Osteocyte (in vitro differentiated cells): ENCODE measurements at regions not wholly inside any gene's neighbourhood (a gene's known extent, or its start where the extent isn't known, plus 50 kb on each side); places are given as distances from the start of the nearest gene placed in this dataset.
A peak's percentile ranks its signal among the peaks of the same experiment; 100 is the strongest.

Experiments used
- DNase-seq: peaks from one replicate; pipeline ENCODE4 v3.0.0; 2021; ENCODE audit warnings: mixed read lengths; ENCODE audit not compliant: unreplicated experiment; ENCODE audit errors: extremely low spot score
- H3K27ac Mint-ChIP-seq: one replicate; pipeline ENCODE4 v1.8.0; 2021; ENCODE audit warnings: mild to moderate bottlenecking, mixed read lengths; ENCODE audit not compliant: unreplicated experiment
- H3K27me3 Mint-ChIP-seq: one replicate; pipeline ENCODE4 v1.8.0; 2021; ENCODE audit warnings: mixed read lengths; ENCODE audit not compliant: unreplicated experiment
- H3K36me3 Mint-ChIP-seq: one replicate; pipeline ENCODE4 v1.8.0; 2021; ENCODE audit warnings: mixed read lengths; ENCODE audit not compliant: unreplicated experiment
- H3K4me1 Mint-ChIP-seq: one replicate; pipeline ENCODE4 v1.8.0; 2021; ENCODE audit warnings: mixed read lengths; ENCODE audit not compliant: unreplicated experiment
- H3K4me3 Mint-ChIP-seq: one replicate; pipeline ENCODE4 v1.8.0; 2021; ENCODE audit warnings: mild to moderate bottlenecking, moderate library complexity, mixed read lengths; ENCODE audit not compliant: unreplicated experiment
- H3K9me3 Mint-ChIP-seq: one replicate; pipeline ENCODE4 v1.8.0; 2021; ENCODE audit warnings: mixed read lengths; ENCODE audit not compliant: unreplicated experiment
- TF ChIP-seq, protein P1 (sequence below): fragments of 200-600 bp; sonication (generic); IDR thresholded peaks from 2 replicates; pipeline ENCODE4 v1.5.0; 2021; ENCODE audit warnings: antibody characterized with exemption, mild to moderate bottlenecking, moderate library complexity

DNA sequence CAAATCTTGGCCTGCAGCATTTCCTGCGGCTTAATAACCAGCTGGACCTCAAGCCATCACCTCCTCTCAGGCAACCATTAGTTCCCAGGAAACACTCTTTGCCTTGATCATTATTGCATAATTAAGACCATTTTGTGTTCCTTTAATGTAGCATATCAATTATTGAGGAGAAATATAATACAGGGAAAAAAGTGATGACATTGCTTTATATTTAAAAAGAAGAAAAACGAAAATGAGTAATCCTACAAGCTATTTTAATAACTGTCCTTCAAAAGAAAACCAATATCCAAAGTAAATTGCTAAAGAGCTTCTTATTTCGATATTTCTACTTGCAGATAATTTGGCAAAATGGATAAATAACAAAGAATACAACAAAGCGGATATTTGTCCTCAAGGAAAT is 1084.7 kb downstream of the EFNB2 start:
- no peak overlapping the region for H3K27ac Mint-ChIP-seq
- no peaks in the 10 kb centered on the region for H3K36me3 Mint-ChIP-seq
- no peak for DNase-seq
- H3K4me1 Mint-ChIP-seq = peaks cover 8% of the 10 kb centered on the region
- TF ChIP-seq, protein P1, sequence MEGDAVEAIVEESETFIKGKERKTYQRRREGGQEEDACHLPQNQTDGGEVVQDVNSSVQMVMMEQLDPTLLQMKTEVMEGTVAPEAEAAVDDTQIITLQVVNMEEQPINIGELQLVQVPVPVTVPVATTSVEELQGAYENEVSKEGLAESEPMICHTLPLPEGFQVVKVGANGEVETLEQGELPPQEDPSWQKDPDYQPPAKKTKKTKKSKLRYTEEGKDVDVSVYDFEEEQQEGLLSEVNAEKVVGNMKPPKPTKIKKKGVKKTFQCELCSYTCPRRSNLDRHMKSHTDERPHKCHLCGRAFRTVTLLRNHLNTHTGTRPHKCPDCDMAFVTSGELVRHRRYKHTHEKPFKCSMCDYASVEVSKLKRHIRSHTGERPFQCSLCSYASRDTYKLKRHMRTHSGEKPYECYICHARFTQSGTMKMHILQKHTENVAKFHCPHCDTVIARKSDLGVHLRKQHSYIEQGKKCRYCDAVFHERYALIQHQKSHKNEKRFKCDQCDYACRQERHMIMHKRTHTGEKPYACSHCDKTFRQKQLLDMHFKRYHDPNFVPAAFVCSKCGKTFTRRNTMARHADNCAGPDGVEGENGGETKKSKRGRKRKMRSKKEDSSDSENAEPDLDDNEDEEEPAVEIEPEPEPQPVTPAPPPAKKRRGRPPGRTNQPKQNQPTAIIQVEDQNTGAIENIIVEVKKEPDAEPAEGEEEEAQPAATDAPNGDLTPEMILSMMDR = no peak
- H3K27me3 Mint-ChIP-seq = no peaks in the 10 kb centered on the region
- no peak overlapping the region for H3K4me3 Mint-ChIP-seq
- H3K9me3 Mint-ChIP-seq = peaks cover 6% of the 10 kb centered on the region

DNA sequence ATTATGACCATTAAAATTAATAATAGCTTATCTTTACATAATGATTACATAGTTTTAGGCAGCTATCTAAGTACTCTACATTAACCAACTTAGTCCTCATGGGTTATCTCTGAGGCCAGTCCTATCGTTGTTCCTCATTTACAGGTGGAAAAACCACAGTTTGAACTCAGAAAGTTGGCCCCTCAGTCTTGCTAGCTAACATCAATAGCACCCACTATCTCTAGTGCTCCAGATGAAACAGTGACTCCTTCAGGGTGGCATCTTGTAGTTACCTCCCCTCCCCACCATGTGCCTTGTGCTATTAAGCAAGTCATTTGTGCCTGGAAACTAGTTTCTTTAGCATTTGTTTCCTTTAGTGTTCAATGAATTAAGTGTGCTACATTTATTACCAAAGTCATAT is 1086.7 kb downstream of the EFNB2 start:
- TF ChIP-seq, protein P1 = no peak
- H3K9me3 Mint-ChIP-seq = no peaks in the 10 kb centered on the region
- H3K27ac Mint-ChIP-seq = no peak overlapping the region
- no peaks in the 10 kb centered on the region for H3K27me3 Mint-ChIP-seq
- no peak for DNase-seq
- H3K4me1 Mint-ChIP-seq = peaks cover 11% of the 10 kb centered on the region
- no peak overlapping the region for H3K4me3 Mint-ChIP-seq
- no peaks in the 10 kb centered on the region for H3K36me3 Mint-ChIP-seq

DNA sequence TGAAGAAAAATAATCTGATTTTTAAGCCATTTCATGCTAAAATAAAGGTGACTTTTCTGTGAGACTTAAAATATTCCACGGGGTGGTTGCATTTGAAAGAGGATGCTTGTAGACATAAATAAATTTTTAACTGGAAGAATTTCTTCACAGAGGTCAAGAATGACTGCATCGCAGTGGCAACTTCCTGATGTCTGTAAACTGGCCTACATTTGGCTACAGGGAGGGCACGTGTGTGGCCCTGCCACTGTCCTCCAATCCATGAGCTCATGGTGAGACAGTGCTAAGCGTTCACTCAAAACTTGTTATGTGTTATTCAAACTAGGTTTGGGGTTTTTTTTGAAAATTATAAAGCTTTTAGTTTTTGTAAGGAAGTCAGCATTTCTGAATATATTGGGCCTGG is 1089.3 kb downstream of the EFNB2 start:
- Mint-ChIP-seq H3K27ac (peak overlapping the region; percentile 82), H3K36me3 (no peaks in the 10 kb centered on the region)

DNA sequence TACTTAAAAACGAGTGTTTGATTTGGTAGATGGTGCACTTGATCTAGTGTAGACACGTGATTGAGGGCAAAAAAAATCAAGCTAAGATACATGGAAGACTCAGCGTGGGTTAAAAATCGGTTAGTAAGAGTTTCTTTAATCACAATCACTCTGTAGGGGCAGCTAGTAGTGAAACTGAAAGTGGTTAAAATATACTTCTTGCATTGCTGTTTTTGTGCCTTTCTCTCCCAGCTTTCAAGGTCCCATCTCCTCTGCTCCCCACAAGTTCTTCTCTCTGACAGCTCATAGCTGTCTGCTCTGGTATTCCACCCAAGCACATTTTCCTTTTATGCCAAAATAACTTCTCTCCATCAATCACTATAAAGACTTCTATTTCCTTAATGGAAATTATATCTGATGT is 1089.7 kb downstream of the EFNB2 start:
- peaks cover 38% of the 10 kb centered on the region for H3K4me1 Mint-ChIP-seq
- TF ChIP-seq, protein P1 = no peak
- H3K9me3 Mint-ChIP-seq = peaks cover 5% of the 10 kb centered on the region
- DNase-seq = no peak
- H3K4me3 Mint-ChIP-seq = no peak overlapping the region
- no peaks in the 10 kb centered on the region for H3K27me3 Mint-ChIP-seq
- H3K27ac Mint-ChIP-seq = peak overlapping the region; percentile 82
- no peaks in the 10 kb centered on the region for H3K36me3 Mint-ChIP-seq

More for the DNA sequence above, 1089.3 kb downstream of the EFNB2 start:
- no peak overlapping the region for H3K4me3 Mint-ChIP-seq
- H3K27me3 Mint-ChIP-seq = no peaks in the 10 kb centered on the region
- DNase-seq = no peak
- peaks cover 34% of the 10 kb centered on the region for H3K4me1 Mint-ChIP-seq
- TF ChIP-seq, protein P1 = no peak
- H3K9me3 Mint-ChIP-seq = peaks cover 5% of the 10 kb centered on the region

DNA sequence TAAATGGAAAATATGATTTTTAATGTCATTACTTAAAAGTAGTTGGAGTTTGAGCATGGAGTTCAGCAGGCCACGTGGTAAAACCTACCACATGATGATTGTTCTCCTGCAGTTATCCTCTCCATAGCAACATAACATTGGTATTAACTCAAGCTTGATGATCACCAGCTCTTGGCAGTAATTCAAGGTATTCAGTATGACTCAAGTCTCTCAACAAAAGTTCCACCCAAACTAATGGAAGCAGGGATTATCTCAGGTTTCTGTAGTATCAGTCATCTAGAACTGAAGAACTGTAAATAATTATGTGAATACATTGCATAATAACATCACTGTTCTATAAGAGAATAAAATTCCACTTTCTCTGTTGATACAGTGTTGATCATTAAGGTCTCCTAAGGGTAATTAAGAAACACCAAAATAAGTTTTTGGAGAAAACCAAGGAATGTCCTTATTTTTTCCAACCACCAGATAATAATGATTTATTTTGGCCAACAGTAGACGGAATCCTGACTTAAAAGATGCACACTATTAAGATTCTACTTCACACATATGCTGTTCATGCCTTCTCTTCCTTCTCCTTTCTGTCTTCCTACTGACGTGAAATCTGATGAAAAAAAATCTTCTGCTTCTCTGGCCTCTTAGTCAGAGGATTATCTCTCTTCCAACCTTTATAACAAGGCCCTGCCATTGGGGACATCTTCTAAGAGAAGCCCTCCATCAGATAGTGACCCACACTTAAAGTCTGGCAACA is 1092.3 kb downstream of the EFNB2 start:
- peak overlapping the region; percentile 88 for H3K27ac Mint-ChIP-seq
- peaks cover 41% of the 10 kb centered on the region for H3K4me1 Mint-ChIP-seq
- peaks cover 5% of the 10 kb centered on the region for H3K9me3 Mint-ChIP-seq
- DNase-seq = no peak
- H3K36me3 Mint-ChIP-seq = no peaks in the 10 kb centered on the region
- H3K4me3 Mint-ChIP-seq = no peak overlapping the region
- TF ChIP-seq, protein P1 = no peak
- H3K27me3 Mint-ChIP-seq = no peaks in the 10 kb centered on the region
